Ovary (tissue), 7 donors: ENCODE measurements at regions not wholly inside any gene's neighbourhood (a gene's known extent, or its start where the extent isn't known, plus 50 kb on each side); places are given as distances from the start of the nearest gene placed in this dataset.

Experiments
- DNase-seq, 5 donors: peaks; one replicate each; pipeline ENCODE4 v3.0.0-alpha.2; 2019 to 2020
- H3K27ac ChIP-seq, 2 donors: fragments of 200-600 bp; one replicate each; pipeline versions ENCODE4 v1.5.1 to v1.8.0; 2019 to 2022
- H3K27me3 ChIP-seq: fragments of 200-600 bp; one replicate; pipeline ENCODE4 v1.8.0; 2022
- H3K36me3 ChIP-seq: fragments of 200-600 bp; sonication (generic); one replicate; pipeline ENCODE4 v1.5.1; 2019
- H3K4me1 ChIP-seq: one replicate; pipeline ENCODE4 v1.8.1; 2013; ENCODE audit warnings: mild to moderate bottlenecking, moderate library complexity; ENCODE audit not compliant: insufficient read depth
- H3K4me3 ChIP-seq: fragments of 200-600 bp; sonication (generic); one replicate; pipeline ENCODE4 v1.5.1; 2017
- H3K9me3 ChIP-seq, 2 donors: fragments of 200-600 bp in 1 of 2; sonication (generic) in 1 of 2; one replicate each; pipeline versions ENCODE4 v1.5.1 to v1.8.1; 2013 to 2019; ENCODE audit warnings: mild to moderate bottlenecking in 1 of 2, moderate library complexity in 1 of 2
- CTCF ChIP-seq, 3 donors: fragments of 450-650 bp in 2 of 3; fragments of 200-600 bp in 1 of 3; IDR thresholded peaks; one replicate each; pipeline versions ENCODE4 v1.5.1 to v1.8.0; 2016 to 2022; ENCODE audit warnings: antibody characterized with exemption in 3 of 3, mild to moderate bottlenecking in 1 of 3
- EP300 ChIP-seq: sonication (generic); formaldehyde crosslinking; IDR thresholded peaks from one replicate; pipeline ENCODE4 v1.6.1; 2017; ENCODE audit warnings: antibody characterized with exemption
- POLR2A ChIP-seq: fragments of 450-650 bp; IDR thresholded peaks from one replicate; pipeline ENCODE4 v1.6.1; 2017; ENCODE audit warnings: antibody characterized with exemption, mild to moderate bottlenecking, moderate library complexity
- WGBS, 3 donors: extraction: QIAGEN DNeasy Blood & Tissue Kit in 1 of 3; methylation state at CpG; one replicate each; pipeline versions ENCODE4 v1.1.5 to v1.1.7; 2013 to 2017; 5-methylcytosine and 5-hydroxymethylcytosine counted together
- intact Hi-C, 4 donors: fragments of 100-400 bp; cut with DNase I; formaldehyde crosslinking; loops; one replicate each; pipeline versions ENCODE4 v1.11.0 to v1.15.1; 2022 to 2023
- donor health status: DM: no; HTN: no; CAD: no; lungs with moderate emphysema.
- donor health status: DM: no; HTN: no; CAD: no.
- donor health status: Bipolar disorder and iron deficiency.
- donor health status: DM: no; HTN: no; CAD: no.
- donor health status: DM: yes; HTN: yes; CAD: no.

GRCh38 chr2:136399667-136400289, 281.8 kb upstream of the CXCR4 start:
- TF ChIP-seq EP300 (no peak), POLR2A (no peak), CTCF (IDR thresholded peaks at IDR 0.05) (no peak)
- no peak for DNase-seq
- Histone ChIP-seq H3K4me3 (no peak overlapping the region), H3K27ac (no peak overlapping the region), H3K27me3 (no peaks in the 10 kb centered on the region), H3K36me3 (no peaks in the 10 kb centered on the region), H3K9me3 (no peaks in the 10 kb centered on the region), H3K4me1 (no peaks in the 10 kb centered on the region)
- intact Hi-C loops = no loop called here
- WGBS, 3 donors = 86 to 92% (median 87%) methylated on average over 6 of the region's 6 CpGs

- no peaks in the 10 kb centered on the region for H3K36me3 ChIP-seq
- TF ChIP-seq CTCF (IDR thresholded peaks at IDR 0.05) (no peak), POLR2A (no peak), EP300 (no peak)
- DNase-seq = no peak
- no peak overlapping the region for H3K4me3 ChIP-seq
- H3K4me1 ChIP-seq = no peaks in the 10 kb centered on the region
- intact Hi-C loops = no loop called here
- no peak overlapping the region for H3K27ac ChIP-seq
- H3K9me3 ChIP-seq = no peaks in the 10 kb centered on the region
- H3K27me3 ChIP-seq = no peaks in the 10 kb centered on the region
- 92 to 95% (median 95%) methylated on average over 2 of the region's 2 CpGs for WGBS, 3 donors
Measured at GRCh38 chr2:136395582-136395981, 277.6 kb upstream of the CXCR4 start.

GRCh38 chr2:136394136-136395060, 276.4 kb upstream of the CXCR4 start:
- Histone ChIP-seq H3K4me3 (no peak overlapping the region), H3K36me3 (no peaks in the 10 kb centered on the region), H3K4me1 (no peaks in the 10 kb centered on the region), H3K27me3 (no peaks in the 10 kb centered on the region), H3K9me3 (no peaks in the 10 kb centered on the region), H3K27ac (no peak overlapping the region)
- intact Hi-C loops = no loop called here
- WGBS, 3 donors = 82 to 92% (median 85%) methylated on average over 8 of the region's 8 CpGs
- DNase-seq = no peak
- no peak for TF ChIP-seq EP300
- no peak for TF ChIP-seq POLR2A
- no peak for TF ChIP-seq CTCF (IDR thresholded peaks at IDR 0.05)

GRCh38 chr2:136393514-136393913, 275.6 kb upstream of the CXCR4 start:
- TF ChIP-seq CTCF (IDR thresholded peaks at IDR 0.05) (no peak), POLR2A (no peak), EP300 (no peak)
- no peak for DNase-seq
- WGBS, 3 donors = 94 to 98% (median 96%) methylated on average over 1 of the region's 1 CpG

More at GRCh38 chr2:136393514-136393913, 275.6 kb upstream of the CXCR4 start:
- intact Hi-C loops = no loop called here
- no peaks in the 10 kb centered on the region for H3K9me3 ChIP-seq
- H3K4me3 ChIP-seq = no peak overlapping the region
- no peak overlapping the region for H3K27ac ChIP-seq
- H3K27me3 ChIP-seq = no peaks in the 10 kb centered on the region
- H3K36me3 ChIP-seq = no peaks in the 10 kb centered on the region
- H3K4me1 ChIP-seq = no peaks in the 10 kb centered on the region
